ENCODE measurements at regions not wholly inside any gene's neighbourhood (a gene's known extent, or its start where the extent isn't known, plus 50 kb on each side); places are given as distances from the start of the nearest gene placed in this dataset.
A peak's percentile ranks its signal among the peaks of the same experiment; 100 is the strongest.

DNA sequence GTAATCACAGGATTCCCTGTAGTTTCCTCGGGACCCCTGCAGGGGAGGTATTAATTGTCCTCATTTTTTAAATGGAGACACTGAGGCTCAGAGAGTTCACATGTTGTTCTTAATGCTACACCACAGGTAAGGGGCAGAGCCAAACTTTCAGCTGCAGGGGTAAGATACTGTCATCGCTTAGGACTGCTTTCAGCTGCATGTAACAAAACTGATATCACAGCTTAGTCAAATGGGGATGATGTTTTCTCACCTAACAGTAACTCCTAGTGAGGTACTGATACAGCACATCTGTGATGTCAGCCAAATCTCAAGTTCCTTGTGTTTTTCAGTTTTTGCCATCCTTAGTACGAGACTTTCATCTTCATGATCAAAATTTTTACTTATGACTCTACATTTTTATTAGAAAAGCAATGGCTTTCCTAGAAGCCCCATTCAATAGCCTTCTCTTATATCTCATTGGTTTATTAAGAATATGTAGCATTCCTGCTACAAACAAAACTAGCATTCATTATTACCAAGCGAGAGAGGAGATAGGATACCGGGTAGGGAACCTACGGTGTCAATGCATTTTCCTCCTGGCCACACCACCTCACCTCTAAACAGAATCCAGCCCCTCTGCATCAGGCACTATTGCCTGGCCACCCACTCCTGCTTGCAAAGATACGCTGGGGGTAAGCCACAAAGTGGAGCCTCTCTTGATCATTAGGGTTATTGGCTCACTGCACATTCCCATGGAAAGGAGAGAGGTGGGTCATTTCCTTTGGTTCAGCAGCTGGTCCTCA is 557.5 kb downstream of the CD83 start:
- DNase-seq = peak in 1 of 5 donors; percentile 63

DNA sequence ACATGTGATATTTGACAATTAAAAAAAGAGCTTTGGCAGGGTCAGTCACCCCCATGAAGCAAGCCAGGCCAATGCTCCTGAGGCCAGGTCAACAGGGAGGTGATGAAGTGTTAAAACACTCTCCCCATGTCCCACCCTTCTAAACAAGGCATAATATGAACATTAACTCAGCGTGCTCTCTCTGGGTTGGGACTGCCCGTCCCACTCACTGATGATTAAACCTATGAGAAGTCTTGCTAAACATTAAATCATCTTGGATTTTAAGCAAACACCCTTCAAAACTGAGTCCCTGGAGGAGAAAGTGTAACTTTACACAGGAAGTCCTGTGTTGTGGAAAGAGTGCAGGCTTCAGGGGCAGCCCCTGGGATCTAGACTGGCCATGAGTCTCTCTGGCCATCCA is 558.5 kb downstream of the CD83 start:
- DNase-seq = no peak

DNA sequence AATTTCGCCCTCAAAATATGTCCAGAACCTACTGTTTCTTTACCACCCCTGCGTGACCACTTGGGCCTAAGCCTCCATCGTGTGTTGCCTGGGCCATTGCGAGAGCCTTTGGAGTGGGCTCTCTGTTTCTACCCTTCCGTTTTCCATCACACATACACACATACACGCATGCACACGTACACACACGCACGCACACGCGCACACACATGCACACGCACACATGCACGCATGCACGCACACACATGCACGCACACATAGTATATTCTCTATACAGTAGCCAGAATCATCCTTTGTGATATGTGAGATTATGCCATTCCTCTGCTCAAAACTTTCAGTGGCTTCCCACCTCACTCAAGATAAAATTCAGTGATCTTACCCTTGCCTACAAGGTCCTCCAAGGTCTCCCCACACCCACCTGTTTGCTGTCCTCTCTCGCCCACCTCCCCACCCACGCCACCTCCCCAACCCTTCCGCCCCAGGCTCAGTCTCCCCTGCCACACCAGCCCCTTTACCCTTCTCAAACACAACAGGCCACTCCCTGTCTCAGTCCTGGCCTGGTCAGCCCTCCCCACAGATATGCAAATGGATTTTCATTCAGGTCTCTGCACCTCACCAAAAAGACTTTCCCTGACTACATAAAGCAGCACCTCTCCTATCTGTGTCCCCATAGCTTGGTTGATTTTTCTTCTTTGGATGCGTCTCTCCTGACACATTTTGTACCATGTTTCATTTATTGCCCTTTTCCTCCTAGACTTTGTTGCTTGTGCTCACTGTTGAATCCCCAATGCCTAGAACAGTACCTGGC is 559.6 kb downstream of the CD83 start:
- no peak for DNase-seq

DNA sequence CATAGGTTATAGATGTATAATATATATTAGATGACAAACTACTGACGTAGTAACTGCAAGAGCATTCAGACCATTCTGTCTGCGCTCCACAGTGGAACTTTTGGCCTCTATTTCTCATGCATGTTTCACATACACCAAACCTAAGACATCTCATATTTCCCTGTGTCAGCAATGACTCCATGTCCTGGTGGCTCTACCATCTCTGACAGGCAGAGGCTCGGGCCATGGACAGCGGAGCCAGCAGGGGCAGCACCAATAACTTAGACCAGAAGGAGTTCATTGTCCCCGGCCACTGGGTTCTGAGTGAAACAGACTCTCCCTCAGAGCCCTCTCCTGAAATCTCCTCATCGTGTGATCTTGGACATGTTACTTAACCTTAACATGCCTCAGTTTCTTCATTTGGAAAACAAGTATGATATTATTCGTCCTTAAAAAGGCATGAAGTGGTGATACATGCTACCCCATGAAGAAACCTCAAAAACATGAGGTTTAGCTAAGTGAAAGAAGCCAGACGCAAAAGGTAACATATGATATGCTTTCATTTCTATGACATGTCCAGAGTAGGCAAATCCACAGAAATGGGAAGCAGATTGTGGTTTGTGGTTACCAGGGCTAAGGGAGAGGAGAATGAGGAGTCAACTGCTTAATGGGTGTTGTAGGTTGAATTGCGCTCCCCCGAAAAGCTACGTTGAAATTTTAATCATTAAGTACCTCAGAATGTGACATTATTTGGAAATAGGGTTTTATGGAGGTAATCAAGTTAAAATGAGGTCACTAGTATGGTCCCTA is 564.0 kb upstream of the JARID2 start:
- no peak for DNase-seq

DNA sequence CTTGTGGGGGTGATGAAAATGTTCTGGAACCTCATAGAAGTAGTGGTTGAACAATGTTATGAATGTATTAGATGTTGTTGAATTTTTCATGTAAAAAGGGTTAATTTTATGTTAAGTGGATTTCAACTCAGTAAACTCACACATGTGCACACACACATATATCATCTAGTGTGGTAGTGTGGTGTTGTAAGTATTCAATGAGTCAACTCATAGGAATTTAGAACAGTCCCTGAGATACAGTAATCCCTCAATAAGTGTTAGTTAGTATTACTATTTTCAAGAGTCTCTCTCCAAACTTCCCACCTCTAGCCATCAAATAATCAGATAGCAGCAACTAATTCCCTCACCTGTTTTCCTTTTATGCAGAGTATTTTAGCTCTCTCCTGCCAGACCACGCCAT is 563.1 kb upstream of the JARID2 start:
- DNase-seq = no peak

DNA sequence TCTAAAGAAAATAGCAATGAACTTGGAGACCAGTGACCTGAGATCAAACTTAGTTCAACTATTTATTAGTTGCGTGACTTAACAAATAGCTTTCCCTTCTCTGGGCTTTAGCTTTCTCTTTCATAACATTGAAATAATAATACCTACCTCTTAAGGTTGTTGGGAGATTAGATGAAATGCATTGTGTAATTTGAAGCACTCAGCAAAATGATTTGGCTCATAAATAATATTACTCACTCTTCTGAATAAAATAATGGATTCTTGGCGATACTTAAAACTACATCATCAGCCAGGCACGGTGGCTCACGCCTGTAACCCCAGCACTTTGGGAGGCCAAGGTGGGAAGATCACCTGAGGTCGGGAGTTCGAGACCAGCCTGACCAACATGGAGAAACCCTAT is 556.2 kb upstream of the JARID2 start:
- no peak for DNase-seq

DNA sequence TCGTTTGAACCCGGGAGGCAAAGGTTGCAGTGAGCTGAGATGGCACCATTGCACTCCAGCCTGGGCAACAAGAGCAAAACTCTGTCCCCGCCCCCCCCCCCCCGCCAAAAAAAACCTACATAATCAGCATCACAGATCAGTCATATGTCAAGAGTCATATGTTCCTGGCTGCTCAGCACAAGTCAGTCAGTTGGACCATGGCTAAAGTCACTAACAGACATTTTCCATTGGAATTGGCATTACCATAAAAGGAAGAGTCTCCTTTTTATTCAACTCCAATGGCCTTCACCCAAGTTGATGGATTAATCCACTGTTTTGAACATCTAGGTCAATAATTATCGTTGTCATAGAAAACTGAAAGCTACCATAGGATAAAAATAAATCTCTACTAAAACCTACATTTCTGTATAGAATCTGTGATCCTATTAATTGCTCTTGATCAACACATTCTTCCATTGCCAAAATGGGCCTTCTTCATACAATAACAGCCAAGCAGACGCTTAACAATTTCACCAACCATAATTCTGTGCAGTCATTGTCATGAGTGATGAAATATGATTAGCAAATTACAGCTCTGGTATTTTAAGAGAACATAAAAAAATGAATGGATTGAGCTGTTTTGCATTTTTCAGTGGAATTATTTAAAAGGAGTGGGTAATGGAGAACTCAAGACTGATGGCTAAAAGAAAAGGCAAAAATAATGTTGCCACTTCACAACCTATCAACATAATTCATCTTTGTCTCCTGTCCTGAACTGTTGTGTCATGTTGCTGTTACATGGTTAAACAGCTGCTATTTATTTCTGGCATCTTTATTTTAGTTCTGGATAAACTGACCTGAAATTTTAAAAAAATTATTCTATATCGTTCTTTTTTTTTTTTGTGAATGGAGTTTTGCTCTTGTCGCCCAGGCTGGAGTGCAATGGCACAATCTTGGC is 555.5 kb upstream of the JARID2 start:
- no peak for DNase-seq

DNA sequence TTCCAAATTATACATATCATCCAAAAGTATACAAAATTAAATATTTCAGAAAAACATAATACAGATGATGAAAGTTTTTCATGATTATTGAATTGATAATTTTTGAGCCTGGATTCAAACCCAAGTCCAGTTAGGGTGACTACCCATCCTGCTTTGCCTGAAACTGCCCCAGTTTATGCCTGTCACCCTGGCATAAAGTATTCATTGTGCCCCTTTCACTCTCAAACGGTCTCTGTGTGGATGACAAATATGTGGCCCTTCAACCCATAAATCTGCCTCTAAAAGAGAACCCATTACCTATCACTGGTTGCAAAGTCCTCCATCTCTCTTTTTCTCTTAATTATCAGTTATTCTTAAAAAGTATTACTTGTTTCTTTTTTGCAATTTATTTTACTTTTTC is 553.7 kb upstream of the JARID2 start:
- DNase-seq = peak in 1 of 5 donors; percentile 5

DNA sequence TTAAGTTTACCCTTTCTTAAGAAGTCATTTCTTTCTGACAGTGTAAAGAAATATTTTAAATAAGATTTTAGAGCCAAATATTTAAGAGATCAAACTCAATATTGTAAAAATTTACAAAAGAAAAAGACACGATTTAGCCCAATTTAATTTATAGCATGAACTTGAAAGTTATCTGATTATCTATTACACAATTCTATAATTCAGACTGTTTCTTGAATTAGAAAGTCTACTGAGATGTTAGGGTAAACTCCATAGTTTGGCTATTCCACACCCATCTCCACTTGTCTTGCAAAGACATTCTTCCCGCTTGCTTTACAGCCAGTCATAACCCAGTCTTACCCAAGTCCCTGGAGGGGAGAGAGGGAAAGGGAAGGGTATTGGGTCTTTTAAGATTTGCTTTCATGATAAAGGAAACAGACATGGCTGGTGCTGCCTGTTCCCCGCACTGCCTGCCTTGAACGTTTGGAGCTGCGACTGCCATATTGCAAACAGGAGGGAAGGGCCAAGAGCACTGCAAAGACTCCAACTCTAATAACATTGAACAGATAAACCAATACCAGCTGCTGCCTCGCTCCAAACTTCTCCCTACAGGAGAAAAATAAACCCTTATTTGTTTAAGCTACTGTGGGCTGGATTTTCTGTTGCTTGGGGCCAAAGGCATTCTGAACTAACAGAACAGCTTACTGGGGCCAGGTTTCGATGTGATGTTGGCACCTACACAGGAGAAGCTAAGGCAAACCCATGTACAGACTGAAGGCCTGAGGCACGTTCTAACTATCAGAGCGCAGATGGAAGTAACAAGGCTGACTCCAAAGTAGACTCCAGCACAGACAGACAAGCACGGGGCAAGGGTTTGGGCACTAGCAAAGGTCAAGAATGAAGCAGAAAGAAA is 552.3 kb upstream of the JARID2 start:
- DNase-seq = no peak

DNA sequence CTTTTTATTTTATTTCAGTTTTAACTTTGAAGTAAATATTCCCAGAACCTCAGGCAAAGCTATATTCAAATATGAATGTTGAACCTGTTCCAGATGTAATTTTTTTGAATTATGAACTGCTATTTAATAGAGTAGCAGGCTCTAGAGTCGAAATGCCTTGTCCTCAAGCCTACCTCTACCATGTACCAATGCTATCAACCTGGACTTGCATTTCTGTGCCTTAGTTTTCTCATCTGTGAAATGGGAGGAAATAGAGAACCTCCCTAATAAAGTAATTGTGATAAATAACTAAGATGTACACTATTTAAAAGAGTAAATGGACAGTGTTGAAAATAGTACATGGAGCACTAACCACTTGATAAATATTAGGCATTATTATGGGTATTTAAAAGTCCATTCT is 551.6 kb upstream of the JARID2 start:
- DNase-seq = no peak

DNA sequence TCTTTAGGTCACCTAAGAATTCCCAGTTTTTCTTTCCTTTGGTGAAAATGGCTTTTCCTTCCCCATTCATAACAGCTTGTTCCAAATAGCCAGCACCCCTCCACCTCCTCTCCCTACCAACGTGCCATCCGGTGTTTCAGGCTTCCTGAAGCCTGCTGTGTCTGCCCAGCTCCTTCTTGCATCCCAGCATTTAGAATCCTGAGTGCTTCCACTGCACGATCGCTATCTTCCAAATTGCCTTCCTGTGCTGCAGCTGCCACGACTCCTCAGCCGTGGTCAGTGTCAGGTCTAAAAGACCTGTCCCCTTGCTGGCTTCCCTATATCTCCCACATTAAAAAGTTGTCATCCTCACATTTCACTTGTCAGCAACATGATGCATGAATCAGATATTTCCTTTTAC is 550.3 kb upstream of the JARID2 start:
- DNase-seq = no peak

DNA sequence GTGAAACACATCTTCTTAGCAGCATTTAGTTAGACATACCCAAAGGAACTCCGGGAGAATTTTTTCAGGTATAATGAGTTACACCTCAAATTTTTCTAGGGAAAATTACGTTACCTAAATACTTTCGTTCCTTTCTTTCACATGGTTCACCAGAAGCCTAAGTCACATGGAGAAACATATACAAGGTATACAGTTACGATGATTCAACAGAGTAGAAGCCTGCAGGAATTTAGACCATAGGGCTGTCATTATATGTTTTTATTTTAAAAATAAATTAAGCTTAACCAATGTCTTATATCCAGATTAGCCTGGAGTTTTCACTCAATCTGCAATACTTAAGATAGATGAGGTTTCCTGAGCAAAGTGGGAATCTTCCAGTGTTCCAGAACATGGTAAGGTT is 549.5 kb upstream of the JARID2 start:
- DNase-seq = no peak

DNA sequence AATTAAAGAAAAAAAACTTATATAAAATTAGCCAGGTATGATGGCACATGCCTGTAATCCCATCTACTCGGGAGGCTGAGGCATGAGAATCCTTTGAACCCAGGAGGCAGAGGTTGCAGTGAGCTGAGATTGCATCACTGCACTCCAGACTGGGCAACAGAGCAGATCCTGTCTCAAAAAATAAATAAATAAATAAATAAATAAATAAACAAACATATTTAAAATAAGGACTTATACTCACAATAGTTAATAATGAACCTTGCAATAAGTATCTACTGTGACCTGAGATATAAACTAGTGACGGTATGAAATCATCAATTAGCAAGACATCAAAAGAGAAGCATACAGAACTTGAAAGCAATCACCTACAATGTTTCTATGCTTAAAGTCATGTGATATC is 548.4 kb upstream of the JARID2 start:
- DNase-seq = no peak

DNA sequence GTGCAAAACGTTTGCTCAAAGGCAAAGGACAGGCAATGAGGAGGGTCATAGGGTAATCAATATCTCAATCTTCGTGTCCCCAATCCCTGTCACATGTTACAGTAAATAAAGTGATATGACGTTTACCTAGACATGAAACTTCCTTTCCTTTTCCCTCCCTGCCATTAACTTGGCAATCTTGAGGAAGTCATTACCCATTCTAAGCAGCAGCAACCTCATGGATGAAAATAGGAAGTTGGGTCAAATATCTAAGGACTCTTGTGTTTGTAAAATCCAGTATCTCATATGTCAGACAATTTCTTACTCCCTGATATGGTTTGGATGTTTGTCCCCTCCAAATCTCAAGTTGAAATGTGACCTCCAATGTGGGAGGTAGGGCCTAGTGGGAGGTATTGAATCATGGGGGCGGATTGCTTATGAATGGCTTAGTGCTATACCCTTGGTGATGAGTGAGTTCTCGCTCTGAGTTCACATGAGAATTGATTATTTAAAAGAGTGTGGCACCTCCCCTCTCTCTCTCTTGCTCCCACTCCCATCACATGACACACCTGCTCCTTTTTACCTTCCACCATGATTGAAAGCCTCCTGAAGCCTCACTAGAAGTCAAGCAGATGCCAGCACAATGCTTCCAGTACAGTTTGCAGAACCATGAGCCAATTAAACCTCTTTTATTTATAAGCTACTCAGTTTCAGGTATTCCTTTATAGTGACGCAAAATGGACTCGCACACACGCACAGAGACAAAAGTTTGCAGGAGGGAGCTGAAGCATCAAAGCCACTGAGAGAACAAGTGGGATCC is 545.9 kb upstream of the JARID2 start:
- DNase-seq = no peak

DNA sequence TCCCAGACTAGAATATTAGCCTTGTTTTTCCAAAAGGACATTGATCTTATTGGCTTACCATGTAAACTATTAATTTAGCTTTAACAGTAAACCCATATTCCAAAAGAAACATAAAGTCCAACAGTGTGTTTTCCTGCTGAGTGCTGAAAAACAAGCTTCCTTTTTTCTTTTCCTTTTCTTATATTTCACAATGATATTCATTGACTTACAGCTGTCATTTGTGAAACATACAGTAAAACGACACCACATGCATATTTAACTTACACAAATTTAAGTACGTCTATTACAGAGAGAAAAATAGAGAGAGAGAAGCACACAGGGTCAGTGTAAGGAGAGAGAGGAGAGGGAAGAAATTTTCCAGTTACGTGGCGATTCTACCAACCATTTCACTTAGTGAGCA is 543.9 kb upstream of the JARID2 start:
- no peak for DNase-seq

DNA sequence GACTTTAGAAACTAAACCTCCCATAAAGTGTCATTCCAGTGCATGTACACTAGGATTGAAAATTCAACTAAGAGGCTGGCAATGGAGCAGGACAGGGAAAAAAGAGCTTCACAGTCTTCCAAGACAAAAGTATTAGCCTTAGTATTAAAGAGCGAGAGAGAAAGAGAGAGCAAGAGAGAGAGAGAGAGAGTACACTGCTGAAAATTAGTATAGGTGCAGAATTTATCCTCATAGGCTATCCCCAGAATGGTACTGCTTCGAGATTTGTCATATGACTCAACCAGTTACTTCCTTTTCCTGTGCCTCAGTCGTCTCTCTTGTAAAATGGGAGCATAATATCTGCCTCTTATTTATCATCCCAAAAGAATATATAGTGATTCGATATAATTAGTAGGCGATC is 543.2 kb upstream of the JARID2 start:
- DNase-seq = no peak

DNA sequence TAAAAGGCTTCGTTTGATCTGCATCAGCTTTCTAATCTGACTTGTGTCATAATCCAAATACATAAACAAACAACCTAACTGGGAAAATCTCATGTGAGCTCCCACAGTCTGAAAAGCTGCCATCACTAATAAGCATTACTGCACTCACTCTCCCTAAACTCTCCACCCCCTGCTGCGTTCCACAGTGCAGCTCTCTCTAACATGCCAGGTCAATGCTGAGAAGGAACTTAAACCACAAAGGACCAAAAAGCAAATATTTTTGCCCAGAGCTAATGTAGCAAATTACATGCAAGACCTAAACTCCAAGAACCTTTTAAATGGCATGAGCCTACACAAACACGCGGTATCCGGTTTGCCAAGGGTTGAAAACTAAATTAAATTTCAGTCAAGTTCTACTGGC is 542.3 kb upstream of the JARID2 start:
- DNase-seq = no peak

DNA sequence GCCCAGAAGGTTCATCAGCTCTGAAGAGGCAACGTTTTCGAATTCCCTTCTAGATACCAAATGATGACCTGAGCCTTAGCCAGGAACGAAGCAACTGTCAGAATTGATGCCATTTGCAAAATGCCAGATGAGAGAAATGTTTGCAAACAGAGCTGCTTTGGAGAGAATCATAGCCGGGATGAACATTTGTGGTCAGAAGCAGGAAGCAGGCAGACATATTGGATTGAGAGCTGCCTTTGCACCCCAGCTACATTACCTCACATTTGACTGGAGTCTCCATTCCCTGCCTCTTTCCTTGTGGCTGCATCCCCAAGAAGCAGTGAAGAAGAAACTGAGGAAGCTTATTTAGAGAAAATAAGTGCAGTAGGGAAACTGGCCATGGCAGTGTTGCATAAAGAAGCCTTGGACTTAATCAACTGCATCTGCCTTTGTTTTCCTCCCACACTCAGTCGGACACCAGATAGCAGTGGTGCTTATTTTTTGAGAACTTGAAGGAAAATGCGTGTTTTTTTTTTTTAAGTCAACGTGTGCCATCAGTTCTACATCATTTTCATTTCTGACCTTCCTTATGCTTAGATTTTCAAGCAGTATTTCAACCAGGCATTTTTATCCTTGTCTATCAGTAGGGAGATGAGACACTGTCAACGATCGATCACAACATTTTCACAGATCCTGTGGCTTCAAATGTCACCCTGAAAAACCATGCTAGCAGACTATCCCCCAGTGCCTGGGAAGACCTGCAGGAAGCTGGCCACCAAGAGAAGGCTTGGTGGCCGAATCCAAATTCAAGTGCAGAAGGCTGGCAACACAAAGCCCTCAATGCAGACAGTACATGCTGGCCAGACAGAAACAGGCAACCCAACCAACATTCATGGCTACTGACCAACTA is 541.2 kb upstream of the JARID2 start:
- DNase-seq = no peak

DNA sequence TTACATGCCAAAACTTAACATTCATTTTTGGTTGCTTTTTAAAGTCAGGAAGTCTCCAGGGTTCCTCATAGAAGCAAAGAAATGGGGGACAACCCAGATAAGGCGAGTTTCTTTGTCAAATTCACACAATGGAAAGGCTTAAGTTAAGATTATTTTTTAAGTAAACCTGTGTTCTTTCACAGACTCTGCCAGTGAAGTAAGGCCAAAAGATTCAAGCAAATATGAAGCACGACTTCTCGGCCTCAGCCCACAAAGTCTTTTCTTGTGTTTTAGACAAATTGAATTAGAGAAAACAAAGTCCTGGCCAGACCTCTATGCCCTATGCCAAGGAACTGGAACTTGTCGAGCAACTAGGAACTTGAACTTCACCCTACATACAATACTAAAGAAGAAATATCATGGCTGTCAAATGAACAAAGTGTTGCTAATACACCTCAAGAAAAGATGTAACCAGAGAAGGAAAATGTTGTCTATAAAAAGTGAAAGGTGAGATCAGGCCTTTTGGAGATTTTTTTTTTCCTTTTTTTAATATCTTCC is 540.0 kb upstream of the JARID2 start:
- DNase-seq = no peak
